ENCODE measurements at regions not wholly inside any gene's neighbourhood (a gene's known extent, or its start where the extent isn't known, plus 50 kb on each side); places are given as distances from the start of the nearest gene placed in this dataset.
"Not testable (repeated sequence)": the region's sequence is repeated elsewhere in the genome, so short reads cannot be mapped to it uniquely, and the experiment has no call there.

- Histone ChIP-seq H4K8ac (ENCODE audit: low read depth, low read length) (no peak overlapping the region), H2AK5ac (ENCODE audit: low read length) (no peak overlapping the region), H3K79me2 (ENCODE audit: control insufficient read depth, insufficient read depth, low read length) (no peaks in the 10 kb centered on the region), H3K4me3 (ENCODE audit: low read length) (no peak overlapping the region), H3K4me2 (ENCODE audit: low read length) (no peak overlapping the region), H3K27me3 (ENCODE audit: insufficient read depth, low read length, poor library complexity) (no peaks in the 10 kb centered on the region), H3K4ac (ENCODE audit: low read depth, low read length) (no peak overlapping the region), H2BK5ac (ENCODE audit: low read length) (no peak overlapping the region), H4K5ac (ENCODE audit: low read length) (no peak overlapping the region), H3K9ac (ENCODE audit: low read length) (no peak overlapping the region), H3K18ac (ENCODE audit: low read length) (no peak overlapping the region), H3K23ac (ENCODE audit: low read length) (no peak overlapping the region), H2BK120ac (ENCODE audit: low read depth, low read length) (no peak overlapping the region), H3K79me1 (ENCODE audit: low read length) (no peaks in the 10 kb centered on the region), H3K4me1 (ENCODE audit: control insufficient read depth, low read depth, low read length) (no peaks in the 10 kb centered on the region), H3K56ac (ENCODE audit: low read length) (no peak overlapping the region), H3K27ac (ENCODE audit: low read depth, low read length) (no peak overlapping the region), H3K36me3 (ENCODE audit: control insufficient read depth, insufficient read depth, low read length) (no peaks in the 10 kb centered on the region), H2BK15ac (replicated peaks; ENCODE audit: low read depth) (no peak overlapping the region)
- WGBS (ENCODE audit: extremely low coverage, insufficient coverage, low lambda C conversion rate): no CpG with 5 or more reads among the region's 7 CpGs
- DNase-seq: no peak
Observed at GRCh38 chr11:27228232-27228905, 134.6 kb downstream of the CCDC34 start.

DNA sequence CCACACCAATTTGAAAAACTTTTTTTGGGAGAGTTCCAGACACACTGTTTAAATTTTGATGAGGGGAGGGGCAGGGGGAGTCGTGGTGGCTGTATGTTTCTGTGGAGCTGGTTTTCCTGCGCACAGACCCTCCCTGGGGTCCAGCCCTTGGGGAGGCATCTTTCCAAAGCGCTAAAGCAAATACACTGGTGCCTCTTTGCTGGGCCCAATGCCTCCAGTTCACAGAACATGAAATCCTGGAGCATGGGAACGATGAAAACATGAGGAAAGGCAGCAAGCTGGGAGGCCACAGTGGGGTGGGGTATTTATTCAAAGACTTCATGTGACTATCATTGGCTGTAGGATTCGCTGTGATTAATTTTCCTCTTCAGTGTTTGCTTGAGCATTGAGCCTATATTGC, 135.3 kb downstream of the CCDC34 start:
- no peak overlapping the region for H3K56ac ChIP-seq (ENCODE audit: low read length)
- H2BK15ac ChIP-seq (replicated peaks; ENCODE audit: low read depth): no peak overlapping the region
- no peak overlapping the region for H2BK120ac ChIP-seq (ENCODE audit: low read depth, low read length)
- no CpG with 5 or more reads among the region's 5 CpGs for WGBS (ENCODE audit: extremely low coverage, insufficient coverage, low lambda C conversion rate)
- H2BK5ac ChIP-seq (ENCODE audit: low read length): no peak overlapping the region
- H3K27ac ChIP-seq (ENCODE audit: low read depth, low read length): no peak overlapping the region
- H3K4me3 ChIP-seq (ENCODE audit: low read length): no peak overlapping the region
- no peak overlapping the region for H2AK5ac ChIP-seq (ENCODE audit: low read length)
- no peak overlapping the region for H3K23ac ChIP-seq (ENCODE audit: low read length)
- no peak overlapping the region for H3K18ac ChIP-seq (ENCODE audit: low read length)
- H4K8ac ChIP-seq (ENCODE audit: low read depth, low read length): no peak overlapping the region
- no peak overlapping the region for H4K5ac ChIP-seq (ENCODE audit: low read length)
- DNase-seq: no peak
- H3K36me3 ChIP-seq (ENCODE audit: control insufficient read depth, insufficient read depth, low read length): no peaks in the 10 kb centered on the region
- no peaks in the 10 kb centered on the region for H3K27me3 ChIP-seq (ENCODE audit: insufficient read depth, low read length, poor library complexity)
- no peaks in the 10 kb centered on the region for H3K79me1 ChIP-seq (ENCODE audit: low read length)
- no peaks in the 10 kb centered on the region for H3K4me1 ChIP-seq (ENCODE audit: control insufficient read depth, low read depth, low read length)
- H3K79me2 ChIP-seq (ENCODE audit: control insufficient read depth, insufficient read depth, low read length): no peaks in the 10 kb centered on the region
- no peak overlapping the region for H3K4me2 ChIP-seq (ENCODE audit: low read length)
- no peak overlapping the region for H3K9ac ChIP-seq (ENCODE audit: low read length)
- H3K4ac ChIP-seq (ENCODE audit: low read depth, low read length): no peak overlapping the region

GRCh38 chr11:27219487-27220039, 143.5 kb downstream of the CCDC34 start:
- Histone ChIP-seq H2BK15ac (replicated peaks; ENCODE audit: low read depth) (peak overlapping the region; percentile 100), H3K56ac (ENCODE audit: low read length) (peak overlapping the region; percentile 17), H3K18ac (ENCODE audit: low read length) (peak overlapping the region; percentile 90), H2AK5ac (ENCODE audit: low read length) (peak overlapping the region; percentile 5)
- H3K4me2 ChIP-seq (ENCODE audit: low read length); H2BK120ac ChIP-seq (ENCODE audit: low read depth, low read length); H3K79me1 ChIP-seq (ENCODE audit: low read length); H4K5ac ChIP-seq (ENCODE audit: low read length); H3K4me3 ChIP-seq (ENCODE audit: low read length); DNase-seq; H3K27ac ChIP-seq (ENCODE audit: low read depth, low read length); H2BK5ac ChIP-seq (ENCODE audit: low read length); H3K9ac ChIP-seq (ENCODE audit: low read length); H3K4ac ChIP-seq (ENCODE audit: low read depth, low read length); H3K23ac ChIP-seq (ENCODE audit: low read length); H3K36me3 ChIP-seq (ENCODE audit: control insufficient read depth, insufficient read depth, low read length); H3K27me3 ChIP-seq (ENCODE audit: insufficient read depth, low read length, poor library complexity); H4K8ac ChIP-seq (ENCODE audit: low read depth, low read length); H3K4me1 ChIP-seq (ENCODE audit: control insufficient read depth, low read depth, low read length); H3K79me2 ChIP-seq (ENCODE audit: control insufficient read depth, insufficient read depth, low read length): not testable (repeated sequence)
- no CpG with 5 or more reads among the region's 24 CpGs for WGBS (ENCODE audit: extremely low coverage, insufficient coverage, low lambda C conversion rate)

DNA sequence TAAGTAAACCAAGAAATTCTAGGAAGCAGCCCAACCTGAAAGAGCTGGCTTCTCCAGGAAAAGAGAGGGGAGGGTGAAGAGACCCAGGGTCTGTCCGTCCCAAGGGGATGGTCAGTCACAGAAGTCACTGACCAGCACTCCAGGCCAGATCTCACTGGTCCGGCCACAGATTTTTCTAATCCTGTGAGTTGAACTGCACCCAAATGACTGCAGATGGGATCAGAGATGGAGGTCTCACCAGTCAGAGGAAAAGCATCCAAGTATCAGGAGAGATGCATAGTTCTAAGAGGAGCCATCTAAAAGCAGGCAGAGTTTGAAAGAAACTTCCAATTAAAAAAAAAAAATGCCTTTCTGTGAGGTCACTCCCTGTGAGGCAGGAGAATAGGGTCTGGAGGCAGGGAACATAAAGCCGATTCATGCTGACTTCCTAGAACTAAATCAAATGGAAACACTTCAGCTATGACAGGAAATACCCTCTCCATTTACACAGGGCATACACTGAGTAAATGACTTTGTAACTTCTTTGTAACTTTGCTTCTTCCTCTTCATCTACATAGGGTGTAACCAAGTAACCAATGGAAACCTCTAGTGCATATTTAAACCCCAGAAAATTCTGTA, 144.5 kb downstream of the CCDC34 start:
- no peak overlapping the region for H3K56ac ChIP-seq (ENCODE audit: low read length)
- peak; percentile 51 for DNase-seq
- H3K4ac ChIP-seq (ENCODE audit: low read depth, low read length): peak overlapping the region; percentile 68
- no peak overlapping the region for H4K5ac ChIP-seq (ENCODE audit: low read length)
- no peaks in the 10 kb centered on the region for H3K79me2 ChIP-seq (ENCODE audit: control insufficient read depth, insufficient read depth, low read length)
- H2BK15ac ChIP-seq (replicated peaks; ENCODE audit: low read depth): peak overlapping the region; percentile 100
- no peak overlapping the region for H2AK5ac ChIP-seq (ENCODE audit: low read length)
- H3K9ac ChIP-seq (ENCODE audit: low read length): no peak overlapping the region
- H3K23ac ChIP-seq (ENCODE audit: low read length): no peak overlapping the region
- H3K27ac ChIP-seq (ENCODE audit: low read depth, low read length): no peak overlapping the region
- peak overlapping the region; percentile 70 for H4K8ac ChIP-seq (ENCODE audit: low read depth, low read length)
- H3K18ac ChIP-seq (ENCODE audit: low read length): peak overlapping the region; percentile 97
- no peak overlapping the region for H3K4me3 ChIP-seq (ENCODE audit: low read length)
- H3K79me1 ChIP-seq (ENCODE audit: low read length): no peaks in the 10 kb centered on the region
- no peaks in the 10 kb centered on the region for H3K27me3 ChIP-seq (ENCODE audit: insufficient read depth, low read length, poor library complexity)
- no peaks in the 10 kb centered on the region for H3K36me3 ChIP-seq (ENCODE audit: control insufficient read depth, insufficient read depth, low read length)
- H3K4me2 ChIP-seq (ENCODE audit: low read length): no peak overlapping the region
- no CpG with 5 or more reads among the region's 3 CpGs for WGBS (ENCODE audit: extremely low coverage, insufficient coverage, low lambda C conversion rate)
- H3K4me1 ChIP-seq (ENCODE audit: control insufficient read depth, low read depth, low read length): peaks cover 7% of the 10 kb centered on the region
- H2BK120ac ChIP-seq (ENCODE audit: low read depth, low read length): peak overlapping the region; percentile 92
- no peak overlapping the region for H2BK5ac ChIP-seq (ENCODE audit: low read length)

GRCh38 chr11:27217948-27218420, 145.0 kb downstream of the CCDC34 start:
- peaks cover 9% of the 10 kb centered on the region for H3K4me1 ChIP-seq (ENCODE audit: control insufficient read depth, low read depth, low read length)
- DNase-seq: no peak
- no CpG with 5 or more reads among the region's 1 CpG for WGBS (ENCODE audit: extremely low coverage, insufficient coverage, low lambda C conversion rate)

More at GRCh38 chr11:27217948-27218420, 145.0 kb downstream of the CCDC34 start:
- H3K79me1 ChIP-seq (ENCODE audit: low read length): no peaks in the 10 kb centered on the region
- H2BK15ac ChIP-seq (replicated peaks; ENCODE audit: low read depth): peak overlapping the region; percentile 88
- H3K27me3 ChIP-seq (ENCODE audit: insufficient read depth, low read length, poor library complexity): no peaks in the 10 kb centered on the region
- no peak overlapping the region for H4K8ac ChIP-seq (ENCODE audit: low read depth, low read length)
- no peaks in the 10 kb centered on the region for H3K36me3 ChIP-seq (ENCODE audit: control insufficient read depth, insufficient read depth, low read length)
- H2BK5ac ChIP-seq (ENCODE audit: low read length): no peak overlapping the region
- no peak overlapping the region for H3K56ac ChIP-seq (ENCODE audit: low read length)
- peak overlapping the region; percentile 68 for H3K4ac ChIP-seq (ENCODE audit: low read depth, low read length)
- no peak overlapping the region for H3K4me2 ChIP-seq (ENCODE audit: low read length)
- peak overlapping the region; percentile 79 for H2BK120ac ChIP-seq (ENCODE audit: low read depth, low read length)
- H2AK5ac ChIP-seq (ENCODE audit: low read length): no peak overlapping the region
- no peak overlapping the region for H3K4me3 ChIP-seq (ENCODE audit: low read length)
- H3K79me2 ChIP-seq (ENCODE audit: control insufficient read depth, insufficient read depth, low read length): no peaks in the 10 kb centered on the region
- peak overlapping the region; percentile 32 for H3K18ac ChIP-seq (ENCODE audit: low read length)
- H4K5ac ChIP-seq (ENCODE audit: low read length): no peak overlapping the region
- H3K9ac ChIP-seq (ENCODE audit: low read length): no peak overlapping the region
- H3K27ac ChIP-seq (ENCODE audit: low read depth, low read length): no peak overlapping the region
- no peak overlapping the region for H3K23ac ChIP-seq (ENCODE audit: low read length)

Data from mesendoderm (in vitro differentiated cells).